Pancreas (tissue), 10 donors: ENCODE measurements at regions not wholly inside any gene's neighbourhood (a gene's known extent, or its start where the extent isn't known, plus 50 kb on each side); places are given as distances from the start of the nearest gene placed in this dataset.

Experiments
- ATAC-seq, 4 donors: fragments of 200-7000 bp; cut with Tn5 transposase; one replicate each; pipeline versions ENCODE4 v1.8.0 to v1.9.1; 2020; ENCODE audit warnings: mild to moderate bottlenecking in 4 of 4, moderate library complexity in 4 of 4
- DNase-seq, 6 donors: peaks; one replicate each; pipeline ENCODE4 v3.0.0-alpha.2; 2020
- FAIRE-seq: peaks from 2 replicates; lab custom pipeline; 2012; peaks lifted over from hg19 to GRCh38; lab: Jason Lieb, UNC
- H3K27ac ChIP-seq, 4 donors: fragments of 200-600 bp; sonication (generic); 1 replicate in 3 of 4; 2 replicates in 1 of 4; pipeline versions ENCODE4 v1.5.0 to v1.8.0; 2020
- H3K27me3 ChIP-seq, 4 donors: fragments of 200-600 bp; one replicate each; pipeline ENCODE4 v1.8.0; 2021
- H3K36me3 ChIP-seq, 3 donors: fragments of 200-600 bp; sonication (generic) in 1 of 3; one replicate each; pipeline versions ENCODE4 v1.5.0 to v1.8.0; 2020 to 2021
- H3K4me1 ChIP-seq, 3 donors: fragments of 200-600 bp; one replicate each; pipeline ENCODE4 v1.8.0; 2021
- H3K4me3 ChIP-seq, 4 donors: fragments of 200-600 bp; sonication (generic) in 2 of 4; one replicate each; pipeline versions ENCODE4 v1.5.0 to v1.8.0; 2020 to 2021
- H3K9me3 ChIP-seq, 4 donors: fragments of 200-600 bp; one replicate each; pipeline ENCODE4 v1.8.0; 2021
- CTCF ChIP-seq, 4 donors: fragments of 200-600 bp; sonication (generic) in 3 of 4; IDR thresholded peaks; one replicate each; pipeline versions ENCODE4 v1.5.0 to v1.8.0; 2021; ENCODE audit warnings: antibody characterized with exemption in 4 of 4
- WGBS, 2 donors: extraction: QIAGEN DNeasy Blood & Tissue Kit; methylation state at CpG; one replicate each; pipeline ENCODE4 v1.1.7; 2013; 5-methylcytosine and 5-hydroxymethylcytosine counted together
- intact Hi-C, 3 donors: fragments of 100-400 bp; cut with DNase I; formaldehyde crosslinking; loops; one replicate each; pipeline versions ENCODE4 v1.11.1 to v1.14.2; 2022
- donor health status: healthy with polysubstance abuse.
- donor health status: DM: no; HTN: no; CAD: no; lungs with moderate emphysema.
- donor health status: DM: no; HTN: no; CAD: no.
- donor health status: control.
- donor health status: control.
- donor health status: Bipolar disorder and iron deficiency.
- donor health status: DM: yes; HTN: yes; CAD: no.
- donor health status: DM: no; HTN: no; CAD: no.
- donor health status: DM: no; HTN: no; CAD: no.
- donor health status: DM: yes; HTN: yes; CAD: no.

- H3K36me3 ChIP-seq, result no peaks in the 10 kb centered on the region
- H3K9me3 ChIP-seq, result no peaks in the 10 kb centered on the region
- DNase-seq (peak in 3 of 6 donors; percentile 46 to 51 (median 46)), ATAC-seq (peak; percentile 85 to 93 (median 92)), FAIRE-seq (no peak)
- H3K4me3 ChIP-seq, result no peak overlapping the region
- intact Hi-C loops, result no loop called here
- H3K27ac ChIP-seq, result peak overlapping the region in 3 of 4 donors; percentile 47 to 71 (median 57)
- H3K27me3 ChIP-seq, result no peaks in the 10 kb centered on the region
- TF ChIP-seq CTCF (IDR thresholded peaks at IDR 0.05), result no peak
- 42 to 47% methylated on average over 7 of the region's 7 CpGs for WGBS, 2 donors
- H3K4me1 ChIP-seq, result peaks cover 0 to 13% (median 5%) of the 10 kb centered on the region in 3 donors
Observed at GRCh38 chr1:232704694-232705680, 75.1 kb upstream of the SIPA1L2 start.

DNA sequence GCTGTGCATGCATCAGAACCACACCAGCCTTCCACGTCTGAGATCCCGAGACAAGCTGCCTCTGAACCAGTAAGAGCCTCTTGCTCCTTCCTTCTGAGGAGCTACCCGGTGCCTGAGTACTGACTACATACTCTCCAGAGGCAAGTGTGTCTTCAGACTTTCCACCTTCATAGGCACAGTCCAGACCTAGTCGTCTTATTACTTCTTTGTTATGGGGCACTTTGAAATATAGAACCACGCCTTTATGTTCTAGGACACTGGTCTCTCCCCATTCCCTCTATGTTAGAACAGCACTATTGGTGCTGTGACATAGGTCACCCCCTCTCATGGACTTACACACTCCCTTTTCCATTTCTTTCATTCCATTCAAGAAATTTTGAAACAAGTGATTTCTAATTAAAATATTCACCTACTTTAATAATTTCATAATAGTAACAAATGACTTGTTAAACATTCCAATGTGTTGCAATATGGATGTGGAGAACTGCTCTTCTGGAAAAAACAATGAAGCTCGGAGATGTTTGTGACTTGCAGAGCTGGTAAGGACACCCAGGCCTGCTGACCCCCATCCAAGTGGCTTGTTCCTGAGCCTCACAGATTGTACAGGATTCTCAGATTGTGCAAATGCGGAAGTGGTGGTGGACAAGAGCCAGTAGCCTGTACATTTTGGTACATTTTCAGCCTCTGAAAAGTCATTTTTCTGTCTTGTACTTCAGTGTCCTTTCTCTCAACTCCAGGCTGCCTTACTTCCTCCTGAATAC is 76.1 kb upstream of the SIPA1L2 start:
- H3K4me1 ChIP-seq, result peaks cover 0 to 13% (median 5%) of the 10 kb centered on the region in 3 donors
- intact Hi-C loops, result no loop called here
- ATAC-seq (no peak), DNase-seq (no peak), FAIRE-seq (no peak)
- 70 to 86% methylated on average over 7 of the region's 7 CpGs for WGBS, 2 donors
- no peak for TF ChIP-seq CTCF (IDR thresholded peaks at IDR 0.05)
- H3K9me3 ChIP-seq, result no peaks in the 10 kb centered on the region
- H3K27me3 ChIP-seq, result no peaks in the 10 kb centered on the region
- H3K36me3 ChIP-seq, result no peaks in the 10 kb centered on the region
- no peak overlapping the region for H3K4me3 ChIP-seq
- peak overlapping the region in 1 of 4 donors; percentile 4 for H3K27ac ChIP-seq

- Histone ChIP-seq H3K4me1 (peaks cover 0 to 13% (median 5%) of the 10 kb centered on the region in 3 donors), H3K4me3 (no peak overlapping the region), H3K27ac (no peak overlapping the region), H3K27me3 (no peaks in the 10 kb centered on the region), H3K36me3 (no peaks in the 10 kb centered on the region), H3K9me3 (no peaks in the 10 kb centered on the region)
- FAIRE-seq (no peak), DNase-seq (no peak), ATAC-seq (no peak)
- TF ChIP-seq CTCF (IDR thresholded peaks at IDR 0.05), result no peak
- intact Hi-C loops, result no loop called here
- WGBS, 2 donors, result 27 to 41% methylated on average over 2 of the region's 2 CpGs
Observed at GRCh38 chr1:232707142-232707541, 77.2 kb upstream of the SIPA1L2 start.

- no peak overlapping the region for H3K4me3 ChIP-seq
- no peaks in the 10 kb centered on the region for H3K27me3 ChIP-seq
- intact Hi-C loops, result no loop called here
- peaks cover 0 to 7% (median under 1%) of the 10 kb centered on the region in 3 donors for H3K4me1 ChIP-seq
- TF ChIP-seq CTCF (IDR thresholded peaks at IDR 0.05), result no peak
- no peaks in the 10 kb centered on the region for H3K36me3 ChIP-seq
- no peaks in the 10 kb centered on the region for H3K9me3 ChIP-seq
- FAIRE-seq (no peak), DNase-seq (no peak), ATAC-seq (no peak)
- WGBS, 2 donors, result 87 to 94% methylated on average over 5 of the region's 5 CpGs
- H3K27ac ChIP-seq, result no peak overlapping the region
Observed at GRCh38 chr1:232709386-232709785, 79.5 kb upstream of the SIPA1L2 start.
